ENCODE measurements at regions not wholly inside any gene's neighbourhood (a gene's known extent, or its start where the extent isn't known, plus 50 kb on each side); places are given as distances from the start of the nearest gene placed in this dataset.

- CTCF ChIA-PET (ENCODE audit: partially characterized antibody): interaction anchor here (2.5 to 9.8 kb wide), 2 partner anchors 21 to 268 kb away, joined by 12 to 84 read pairs; no protein-coding TSS in a partner anchor
- Histone ChIP-seq H3K27ac (ENCODE audit: low read depth, low read length) (no peak overlapping the region), H3K18ac (ENCODE audit: extremely low read depth, low read length) (no peak overlapping the region), H2BK12ac (ENCODE audit: low read depth, low read length) (no peak overlapping the region), H2AFZ (ENCODE audit: low read length) (no peak overlapping the region), H3K23me2 (ENCODE audit: low read depth, low read length) (no peaks in the 10 kb centered on the region), H4K91ac (replicated peaks; ENCODE audit: insufficient read length, low read length) (no peak overlapping the region), H4K20me1 (replicated peaks in 1 of 2; ENCODE audit: control insufficient read depth in 1 of 2, insufficient read depth in 2 of 2, low read length in 2 of 2) (no peaks in the 10 kb centered on the region), H3K56ac (replicated peaks; ENCODE audit: insufficient read length, low read depth, low read length) (no peak overlapping the region), H3K9me3 (ENCODE audit: insufficient read depth in 2 of 2, low read depth in 1 of 2, low read length in 1 of 2) (no peaks in the 10 kb centered on the region), H3K36me3 (ENCODE audit: control insufficient read depth in 2 of 4, insufficient read depth in 4 of 4, low read length in 3 of 4) (no peaks in the 10 kb centered on the region), H3K9ac (replicated peaks in 1 of 4; ENCODE audit: extremely low read depth in 1 of 4, low read depth in 3 of 4, low read length in 3 of 4) (no peak overlapping the region), H3K4me2 (ENCODE audit: insufficient read depth in 1 of 2, low read depth in 2 of 2, low read length in 2 of 2) (no peak overlapping the region), H2BK15ac (ENCODE audit: low read length) (no peak overlapping the region), H3K4me1 (replicated peaks in 1 of 4; ENCODE audit: control insufficient read depth in 3 of 4, insufficient read depth in 4 of 4, low read length in 3 of 4) (no peaks in the 10 kb centered on the region), H3K79me1 (ENCODE audit: low read depth, low read length) (no peaks in the 10 kb centered on the region), H2BK120ac (replicated peaks; ENCODE audit: low read depth, low read length) (no peak overlapping the region), H2BK20ac (ENCODE audit: low read length) (no peak overlapping the region), H3K4me3 (ENCODE audit: extremely low read depth in 1 of 4, insufficient read depth in 2 of 4, low read depth in 3 of 4, low read length in 4 of 4) (no peak overlapping the region), H2BK5ac (ENCODE audit: low read depth, low read length) (no peak overlapping the region), H3K23ac (ENCODE audit: insufficient read length) (no peak overlapping the region), H4K8ac (ENCODE audit: extremely low read depth, insufficient read depth, low read length) (no peak overlapping the region; the same call in 1 of the 2 replicates), H2AK5ac (ENCODE audit: low read depth, low read length) (no peak overlapping the region), H4K5ac (ENCODE audit: insufficient read length, low read depth, low read length) (no peak overlapping the region), H3K14ac (ENCODE audit: insufficient read length) (no peak overlapping the region), H3K79me2 (ENCODE audit: control insufficient read depth in 1 of 2, insufficient read depth in 2 of 2, low read length in 2 of 2) (no peaks in the 10 kb centered on the region), H3K27me3 (replicated peaks in 1 of 4; ENCODE audit: control insufficient read depth in 3 of 4, extremely low read depth in 1 of 4, insufficient read depth in 3 of 4, low read length in 3 of 4) (no peaks in the 10 kb centered on the region), H3K4ac (replicated peaks; ENCODE audit: insufficient read length, low read depth, low read length) (no peak overlapping the region)
- no peak for TF ChIP-seq ATF2 (IDR thresholded peaks at IDR 0.05; ENCODE audit: low read length)
- no peak for TF ChIP-seq TAF7 (optimal IDR thresholded peaks at IDR 0.05; ENCODE audit: borderline replicate concordance, low read depth, low read length)
- TF ChIP-seq POU5F1 (IDR thresholded peaks at IDR 0.05; ENCODE audit: low read depth, low read length): no peak
- TF ChIP-seq RXRA (IDR thresholded peaks at IDR 0.05; ENCODE audit: insufficient read depth, low read depth, low read length): no peak
- TF ChIP-seq YY1 (IDR thresholded peaks at IDR 0.05; ENCODE audit: low read depth, low read length): no peak
- TF ChIP-seq CTCF (IDR thresholded peaks at IDR 0.05; ENCODE audit: control extremely low read depth in 1 of 3, insufficient read depth in 1 of 3, low read depth in 1 of 3, low read length in 3 of 3): no peak
- no peak for TF ChIP-seq SAP30 (IDR thresholded peaks at IDR 0.05; ENCODE audit: insufficient read depth, insufficient replicate concordance, low read length)
- TF ChIP-seq TAF1 (IDR thresholded peaks at IDR 0.05; ENCODE audit: low read depth, low read length): no peak
- DNase-seq (ENCODE audit: low read depth in 1 of 2, low spot score in 2 of 2): no peak
- FAIRE-seq: no peak
- WGBS, 2 experiments (ENCODE audit: extremely low coverage in 1 of 2, insufficient coverage in 1 of 2, insufficient read length in 1 of 2, insufficient replicate concordance in 2 of 2, low coverage in 1 of 2, low lambda C conversion rate in 2 of 2, missing lambda C conversion rate in 1 of 2): 77% methylated on average over 6 of the region's 6 CpGs; no CpG with 5 or more reads in 1 of the 2 experiments
- POLR2A ChIA-PET (ENCODE audit: partially characterized antibody): no interaction called here
Observed at GRCh38 chr2:11100976-11101375, 54.3 kb upstream of the SLC66A3 start.

Measured in H1 (cell line).